LNCaP clone FGC (cell line): ENCODE measurements at regions not wholly inside any gene's neighbourhood (a gene's known extent, or its start where the extent isn't known, plus 50 kb on each side); places are given as distances from the start of the nearest gene placed in this dataset.

ENCODE experiments used
- DNase-seq: peaks from one replicate; pipeline ENCODE4 v3.0.0-alpha.2; 2011; ENCODE audit warnings: low read depth
- H3K4me3 ChIP-seq: 2 replicates; pipeline ENCODE4 v1.5.1; 2011; ENCODE audit warnings: mild to moderate bottlenecking, low read depth, low read length, control low read depth
- TF ChIP-seq, protein P1 (sequence below): IDR thresholded peaks from 2 replicates; pipeline ENCODE4 v1.5.1; 2012; ENCODE audit warnings: mild to moderate bottlenecking; ENCODE audit not compliant: control insufficient read depth, insufficient read depth; ENCODE audit errors: extremely low read depth

DNA sequence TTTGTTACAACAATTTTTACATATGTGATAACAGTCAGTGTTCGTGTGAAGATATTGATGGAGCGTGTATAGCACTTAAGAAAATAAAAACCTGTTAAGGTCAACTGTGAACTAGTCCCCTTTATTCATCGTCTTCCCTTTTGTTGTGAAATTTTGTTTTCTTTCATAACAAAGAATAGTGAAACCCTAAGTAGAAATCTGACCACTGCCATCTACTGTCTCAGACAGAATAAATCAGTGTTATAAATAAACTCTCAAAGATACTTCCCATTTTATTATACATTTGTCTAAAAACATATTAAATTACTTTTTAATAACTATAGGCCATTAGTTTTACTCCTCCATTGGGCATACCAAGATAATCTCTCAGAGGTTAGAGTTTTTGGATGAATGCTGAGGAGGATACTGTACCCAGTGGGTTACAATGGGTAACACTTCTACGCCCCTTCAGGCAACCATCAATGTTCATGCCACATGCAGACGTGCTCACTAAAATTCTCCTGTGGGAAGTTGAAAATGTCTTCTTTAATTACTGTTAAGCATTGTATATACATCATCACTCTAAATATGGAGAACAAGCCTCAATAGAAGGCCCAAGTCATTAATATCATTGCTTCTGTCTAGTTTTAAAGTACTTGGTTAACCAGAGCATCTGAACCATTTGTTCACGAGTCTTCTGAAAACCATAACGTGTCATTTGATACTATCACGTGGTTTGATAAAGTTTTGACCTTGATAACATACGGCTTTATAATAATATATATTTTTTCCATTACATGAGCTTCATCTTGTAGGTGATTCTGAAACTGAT lies 171.2 kb downstream of the TMA16 start:
- TF ChIP-seq, protein P1, sequence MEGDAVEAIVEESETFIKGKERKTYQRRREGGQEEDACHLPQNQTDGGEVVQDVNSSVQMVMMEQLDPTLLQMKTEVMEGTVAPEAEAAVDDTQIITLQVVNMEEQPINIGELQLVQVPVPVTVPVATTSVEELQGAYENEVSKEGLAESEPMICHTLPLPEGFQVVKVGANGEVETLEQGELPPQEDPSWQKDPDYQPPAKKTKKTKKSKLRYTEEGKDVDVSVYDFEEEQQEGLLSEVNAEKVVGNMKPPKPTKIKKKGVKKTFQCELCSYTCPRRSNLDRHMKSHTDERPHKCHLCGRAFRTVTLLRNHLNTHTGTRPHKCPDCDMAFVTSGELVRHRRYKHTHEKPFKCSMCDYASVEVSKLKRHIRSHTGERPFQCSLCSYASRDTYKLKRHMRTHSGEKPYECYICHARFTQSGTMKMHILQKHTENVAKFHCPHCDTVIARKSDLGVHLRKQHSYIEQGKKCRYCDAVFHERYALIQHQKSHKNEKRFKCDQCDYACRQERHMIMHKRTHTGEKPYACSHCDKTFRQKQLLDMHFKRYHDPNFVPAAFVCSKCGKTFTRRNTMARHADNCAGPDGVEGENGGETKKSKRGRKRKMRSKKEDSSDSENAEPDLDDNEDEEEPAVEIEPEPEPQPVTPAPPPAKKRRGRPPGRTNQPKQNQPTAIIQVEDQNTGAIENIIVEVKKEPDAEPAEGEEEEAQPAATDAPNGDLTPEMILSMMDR, result no peak
- no peak for DNase-seq
- no peak overlapping the region for H3K4me3 ChIP-seq

DNA sequence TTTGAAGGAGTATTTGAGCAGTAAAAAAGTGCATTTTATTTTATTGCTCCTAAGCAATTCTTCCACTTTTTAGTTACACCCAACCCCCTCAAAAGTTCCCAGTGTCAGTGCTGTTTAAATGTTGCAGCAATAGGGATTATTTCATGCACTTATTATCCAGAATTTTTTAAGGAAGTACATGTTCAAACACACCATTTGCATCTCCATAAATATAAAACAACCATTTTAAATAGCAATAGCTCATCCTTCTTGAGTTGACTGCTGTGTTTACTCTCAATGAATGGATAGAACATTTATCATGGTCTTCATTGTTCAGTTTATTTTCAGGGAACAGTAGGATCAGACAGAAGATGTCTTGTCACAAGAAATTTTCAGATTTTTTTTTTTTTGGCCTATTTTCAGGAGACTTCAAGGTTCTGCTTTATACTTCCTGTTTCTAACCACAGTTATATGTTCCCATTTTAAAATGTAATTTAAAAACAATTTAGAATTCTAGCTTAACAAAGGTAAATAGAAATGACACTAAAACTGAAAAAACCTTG lies 171.9 kb downstream of the TMA16 start:
- no peak overlapping the region for H3K4me3 ChIP-seq
- DNase-seq, result no peak
- TF ChIP-seq, protein P1, result no peak

DNA sequence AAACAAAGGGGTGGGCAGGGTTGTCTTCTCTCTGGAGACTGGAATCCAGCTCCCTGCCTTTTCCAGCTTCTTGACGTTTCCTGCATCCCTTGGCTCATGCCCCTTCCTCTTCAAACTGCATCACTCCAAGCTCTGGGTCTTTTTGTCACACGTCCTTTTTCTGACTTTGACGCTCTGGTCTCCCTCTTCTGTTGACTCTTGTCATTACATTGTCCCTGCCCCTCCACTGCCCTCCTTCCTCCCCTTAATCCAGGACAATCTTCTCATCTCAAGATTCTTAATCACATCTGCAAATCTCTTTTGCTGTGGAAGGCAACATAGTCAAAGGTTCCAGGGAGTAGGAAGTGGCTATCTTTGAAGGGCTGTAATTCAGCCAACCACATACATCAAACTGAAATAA lies 178.3 kb downstream of the TMA16 start:
- H3K4me3 ChIP-seq, result no peak overlapping the region
- TF ChIP-seq, protein P1, result no peak
- no peak for DNase-seq

DNA sequence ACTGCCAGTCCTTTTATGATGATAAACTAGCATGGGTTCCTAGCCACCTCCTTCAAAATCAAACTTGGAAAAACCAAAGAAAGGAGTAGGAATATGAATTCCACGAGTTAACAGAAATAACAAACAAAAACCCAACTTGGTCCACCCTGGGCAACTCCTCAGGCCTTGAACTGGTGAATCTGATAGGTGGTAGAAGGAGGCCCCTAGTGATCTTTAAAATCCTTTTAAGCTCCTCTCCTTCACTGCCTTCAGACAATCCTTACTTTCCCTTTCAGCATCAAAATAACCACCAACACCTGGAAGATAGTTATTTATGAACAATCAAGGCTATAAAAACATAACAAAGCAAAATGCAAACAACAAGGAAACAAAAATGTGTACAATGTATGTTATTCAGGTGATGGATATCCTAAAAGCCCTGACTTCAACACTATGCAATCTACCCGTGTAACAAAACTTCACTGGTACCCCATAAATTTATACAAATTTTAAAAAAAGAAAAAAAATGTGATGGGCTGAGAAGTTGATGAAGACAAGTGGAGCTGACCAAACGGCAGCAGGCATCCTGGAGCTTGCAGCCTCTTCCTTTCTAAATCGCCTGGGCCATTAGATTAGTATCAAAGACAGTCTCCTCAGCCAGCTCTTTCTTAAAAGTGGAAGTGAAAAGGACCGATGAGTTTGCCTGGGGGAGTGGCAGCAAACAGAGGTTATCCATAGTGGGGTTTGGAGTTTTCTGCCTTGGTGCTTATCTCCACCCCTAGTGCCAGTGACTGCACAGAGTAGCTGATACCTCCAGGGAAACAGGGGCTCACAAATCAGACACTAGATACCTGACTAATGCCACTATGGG lies 179.6 kb downstream of the TMA16 start:
- DNase-seq, result no peak
- no peak overlapping the region for H3K4me3 ChIP-seq
- TF ChIP-seq, protein P1, result no peak

DNA sequence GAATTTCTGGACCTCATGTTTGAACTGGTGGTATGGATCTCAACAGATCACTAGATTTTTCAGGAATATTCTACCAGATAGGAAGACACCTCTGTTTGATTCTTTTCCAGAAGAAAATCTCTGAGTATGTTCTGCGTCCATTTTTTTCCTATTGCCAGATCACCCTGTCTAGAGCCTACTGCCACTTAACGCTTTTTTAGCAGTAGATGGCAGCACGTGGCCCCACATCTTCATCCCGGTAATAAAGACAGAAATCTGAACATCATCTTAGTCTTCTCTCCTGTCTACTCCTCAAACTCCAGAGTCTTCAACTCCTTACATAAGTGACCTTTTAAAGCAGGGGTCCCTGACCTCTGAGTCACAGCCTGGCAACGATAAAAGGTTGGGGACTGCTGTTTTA lies 184.7 kb downstream of the TMA16 start:
- TF ChIP-seq, protein P1, result peak; percentile 87
- no peak overlapping the region for H3K4me3 ChIP-seq
- DNase-seq, result peak; percentile 7

DNA sequence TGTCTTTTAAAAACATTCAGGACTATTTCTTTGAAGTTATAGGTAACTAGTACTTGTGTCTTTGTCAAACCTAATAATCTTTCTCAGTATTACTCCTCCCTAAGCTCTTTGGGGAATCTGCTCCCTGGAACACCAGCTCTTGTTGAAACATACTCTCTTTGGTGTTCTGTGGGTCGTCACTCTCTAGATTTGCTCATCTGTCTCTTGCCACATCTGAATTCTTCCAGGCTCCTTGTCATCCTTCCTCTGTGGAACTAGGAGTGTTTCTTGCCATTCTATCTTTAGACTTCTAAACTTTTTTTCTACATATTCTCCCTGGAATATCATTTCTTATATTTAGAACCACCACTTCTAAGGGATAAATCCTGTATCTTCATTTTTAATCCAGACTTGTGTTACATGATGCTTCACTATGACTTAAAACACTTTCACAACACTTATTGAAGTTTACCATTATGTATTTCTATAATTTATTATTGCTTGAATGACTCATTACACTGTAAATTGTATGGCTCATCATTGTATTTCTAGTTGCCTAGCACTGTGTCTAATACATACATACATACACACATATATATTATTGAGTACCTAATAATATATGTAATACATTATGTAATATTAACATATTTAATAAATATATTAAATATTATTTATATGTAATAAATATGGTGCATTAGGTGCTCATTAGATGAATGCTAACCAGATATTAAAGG lies 186.1 kb downstream of the TMA16 start:
- TF ChIP-seq, protein P1, result no peak

More for the DNA sequence above, 186.1 kb downstream of the TMA16 start:
- DNase-seq, result no peak
- no peak overlapping the region for H3K4me3 ChIP-seq
